ENCODE measurements at regions not wholly inside any gene's neighbourhood (a gene's known extent, or its start where the extent isn't known, plus 50 kb on each side); places are given as distances from the start of the nearest gene placed in this dataset.

DNA sequence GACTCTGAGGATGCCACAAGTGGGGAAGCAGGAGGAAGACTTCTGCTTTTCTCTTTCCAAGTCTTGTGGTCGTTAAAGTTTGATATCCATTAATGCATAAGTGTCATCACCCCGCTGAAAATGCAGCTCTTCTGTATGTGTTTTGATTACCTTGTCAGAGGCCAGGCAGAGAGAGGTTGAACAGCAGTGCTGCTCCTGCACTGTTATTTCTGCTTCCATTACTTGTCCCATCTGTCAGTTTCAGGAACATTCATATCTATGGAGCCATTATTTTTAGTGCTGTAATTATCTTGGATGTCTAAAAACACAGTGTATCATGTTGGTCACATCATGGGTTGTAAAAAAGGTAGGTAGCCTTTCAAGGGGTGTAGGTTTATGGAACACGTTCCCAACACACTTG lies 62.0 kb upstream of the ESX1 start:
- Mint-ChIP-seq H3K27me3 (peaks cover 4 to 6% (median 4%) of the 10 kb centered on the region in 3 donors), H3K9me3 (no peaks in the 10 kb centered on the region), H3K36me3 (no peaks in the 10 kb centered on the region), H3K4me3 (no peak overlapping the region), H3K27ac (no peak overlapping the region), H3K4me1 (no peaks in the 10 kb centered on the region)
- ATAC-seq (ENCODE audit: low read depth in 2 of 2) (no peak), DNase-seq (no peak)

DNA sequence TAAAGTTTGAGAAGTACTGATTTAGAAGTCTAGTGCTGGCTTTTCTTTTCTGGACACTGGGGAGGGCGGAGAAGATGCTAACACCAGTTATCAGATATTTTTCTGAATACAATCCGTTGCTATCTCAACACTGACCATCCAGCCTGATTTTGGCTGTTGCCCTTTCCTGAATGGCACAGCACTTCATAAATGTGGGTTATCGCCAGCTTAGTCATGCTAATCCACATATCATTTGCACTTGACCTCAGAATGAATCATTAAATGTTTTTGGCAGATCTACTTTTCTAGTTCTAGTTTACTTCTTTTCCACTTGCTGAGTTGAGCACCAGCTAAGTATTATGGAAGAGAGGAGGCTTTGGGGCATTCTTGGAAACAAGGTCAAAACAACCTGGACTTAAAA lies 60.8 kb upstream of the ESX1 start:
- Mint-ChIP-seq H3K9me3 (no peaks in the 10 kb centered on the region), H3K4me1 (no peaks in the 10 kb centered on the region), H3K27me3 (peaks cover 4 to 6% (median 4%) of the 10 kb centered on the region in 3 donors), H3K36me3 (no peaks in the 10 kb centered on the region), H3K4me3 (no peak overlapping the region), H3K27ac (no peak overlapping the region)
- DNase-seq = no peak
- no peak for ATAC-seq (ENCODE audit: low read depth in 2 of 2)

DNA sequence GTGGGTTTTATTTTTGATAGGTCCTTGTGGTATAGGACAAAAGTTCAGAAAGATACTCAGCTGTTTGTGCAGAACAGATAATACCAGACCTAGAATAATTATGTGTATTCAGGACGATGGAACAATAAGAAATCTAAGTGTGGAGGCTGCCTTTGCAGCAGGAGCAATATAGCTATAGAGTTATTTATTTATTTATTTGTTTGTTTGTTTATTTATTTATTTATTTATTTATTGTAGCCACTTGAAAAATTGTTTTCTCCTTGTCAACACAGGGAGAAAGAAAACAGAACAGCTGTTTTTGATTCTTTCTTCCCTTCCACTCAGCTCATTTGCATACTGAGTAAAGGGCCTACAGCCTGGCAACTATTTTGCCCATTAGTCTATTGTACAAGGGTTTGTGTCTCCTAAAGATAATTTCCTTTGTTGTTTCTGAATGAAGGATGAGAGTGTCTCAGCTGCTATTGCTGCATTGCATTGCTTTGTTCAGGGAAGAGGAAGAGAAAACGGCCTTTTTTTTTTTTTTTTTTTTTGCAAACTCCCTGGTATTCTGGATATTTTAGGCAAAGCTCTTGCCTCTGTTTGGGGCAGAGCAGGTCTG lies 56.0 kb upstream of the ESX1 start:
- H3K4me1 Mint-ChIP-seq = no peaks in the 10 kb centered on the region
- H3K4me3 Mint-ChIP-seq = no peak overlapping the region
- H3K9me3 Mint-ChIP-seq = no peaks in the 10 kb centered on the region
- no peak overlapping the region for H3K27ac Mint-ChIP-seq
- no peaks in the 10 kb centered on the region for H3K36me3 Mint-ChIP-seq
- no peak for ATAC-seq (ENCODE audit: low read depth in 2 of 2)
- H3K27me3 Mint-ChIP-seq = no peaks in the 10 kb centered on the region
- no peak for DNase-seq

DNA sequence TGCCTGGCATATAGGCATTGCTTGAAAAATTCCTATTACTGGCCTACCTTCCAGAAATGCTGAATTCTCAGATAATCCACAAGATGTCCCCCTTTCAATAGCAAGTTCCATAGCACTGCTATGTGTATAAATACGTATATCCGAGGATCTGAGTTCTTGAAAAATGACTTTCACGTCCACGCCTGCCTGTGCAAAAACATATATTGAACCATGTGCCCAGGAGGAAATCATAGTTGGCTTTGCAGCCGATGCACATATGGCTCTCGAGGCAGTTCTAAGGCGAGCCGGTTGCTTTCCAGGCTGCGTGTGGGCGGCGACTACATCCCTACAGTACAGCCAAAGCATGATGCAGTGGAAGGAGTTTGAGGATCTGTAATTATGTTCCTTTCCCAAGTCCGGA lies 55.4 kb upstream of the ESX1 start:
- no peak overlapping the region for H3K4me3 Mint-ChIP-seq
- no peak for ATAC-seq (ENCODE audit: low read depth in 2 of 2)
- no peaks in the 10 kb centered on the region for H3K9me3 Mint-ChIP-seq

GRCh38 chrX:104309169-104309568 lies 54.4 kb upstream of the ESX1 start:
- H3K4me1 Mint-ChIP-seq = no peaks in the 10 kb centered on the region
- no peaks in the 10 kb centered on the region for H3K9me3 Mint-ChIP-seq
- no peak overlapping the region for H3K4me3 Mint-ChIP-seq
- H3K36me3 Mint-ChIP-seq = no peaks in the 10 kb centered on the region
- DNase-seq (no peak), ATAC-seq (ENCODE audit: low read depth in 2 of 2) (no peak)
- no peaks in the 10 kb centered on the region for H3K27me3 Mint-ChIP-seq
- H3K27ac Mint-ChIP-seq = no peak overlapping the region

More for the DNA sequence above, 55.4 kb upstream of the ESX1 start:
- no peaks in the 10 kb centered on the region for H3K4me1 Mint-ChIP-seq
- no peak overlapping the region for H3K27ac Mint-ChIP-seq
- H3K27me3 Mint-ChIP-seq = no peaks in the 10 kb centered on the region
- no peak for DNase-seq
- H3K36me3 Mint-ChIP-seq = no peaks in the 10 kb centered on the region

DNA sequence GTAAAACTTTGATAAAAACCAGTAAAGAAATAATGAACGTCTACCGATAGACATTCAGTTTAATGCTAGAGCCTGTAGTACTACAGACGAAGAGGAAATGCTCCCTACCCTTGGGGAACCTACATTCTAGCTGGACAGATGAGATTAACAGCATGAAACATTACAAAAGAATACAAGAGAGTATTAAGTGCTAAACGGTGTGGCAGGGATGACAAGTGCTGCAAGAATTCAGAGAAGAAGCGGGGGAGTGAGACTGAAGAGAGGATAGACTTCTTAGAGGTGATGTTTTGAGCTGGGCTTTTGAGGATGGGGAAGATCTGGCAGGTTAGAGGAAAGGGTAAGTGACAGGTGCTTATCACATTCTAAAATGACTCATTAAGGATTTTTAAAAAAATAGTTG lies 52.6 kb upstream of the ESX1 start:
- Mint-ChIP-seq H3K27me3 (no peaks in the 10 kb centered on the region), H3K9me3 (no peaks in the 10 kb centered on the region), H3K36me3 (no peaks in the 10 kb centered on the region), H3K4me3 (no peak overlapping the region), H3K4me1 (no peaks in the 10 kb centered on the region), H3K27ac (no peak overlapping the region)
- no peak for ATAC-seq (ENCODE audit: low read depth in 2 of 2)
- DNase-seq = no peak

- DNase-seq = no peak
- H3K27ac Mint-ChIP-seq = no peak overlapping the region
- no peaks in the 10 kb centered on the region for H3K27me3 Mint-ChIP-seq
- H3K36me3 Mint-ChIP-seq = no peaks in the 10 kb centered on the region
- no peaks in the 10 kb centered on the region for H3K4me1 Mint-ChIP-seq
- ATAC-seq (ENCODE audit: low read depth in 2 of 2) = no peak
- H3K9me3 Mint-ChIP-seq = no peaks in the 10 kb centered on the region
- H3K4me3 Mint-ChIP-seq = no peak overlapping the region
These were observed 51.4 kb upstream of the ESX1 start for GRCh38 chrX:104306180-104306579.
